PC-3 (cell line): ENCODE measurements at regions not wholly inside any gene's neighbourhood (a gene's known extent, or its start where the extent isn't known, plus 50 kb on each side); places are given as distances from the start of the nearest gene placed in this dataset.

ENCODE experiments used
- CTCF ChIP-seq: fragments of 300-600 bp; sonication (generic); conservative IDR thresholded peaks from 2 replicates; pipeline ENCODE4 v1.5.1; 2017; ENCODE audit warnings: antibody characterized with exemption, low read depth, mild to moderate bottlenecking, low read length
- EZH2 ChIP-seq: fragments of 300-600 bp; sonication (generic); IDR thresholded peaks from one replicate; pipeline ENCODE4 v1.6.1; 2017; ENCODE audit warnings: antibody characterized with exemption, mild to moderate bottlenecking, low read length; ENCODE audit not compliant: unreplicated experiment
- EZH2phosphoT487 ChIP-seq: fragments of 300-600 bp; sonication (generic); IDR thresholded peaks from 2 replicates; pipeline ENCODE4 v1.6.1; 2018; ENCODE audit warnings: mild to moderate bottlenecking, antibody characterized with exemption, low read length, borderline replicate concordance

- TF ChIP-seq EZH2 (no peak), CTCF (no peak), EZH2phosphoT487 (no peak)
These were observed 379.1 kb downstream of the PSAT1 start for GRCh38 chr9:78676009-78676408.
